ENCODE measurements at regions not wholly inside any gene's neighbourhood (a gene's known extent, or its start where the extent isn't known, plus 50 kb on each side); places are given as distances from the start of the nearest gene placed in this dataset.
"Not testable (repeated sequence)": the region's sequence is repeated elsewhere in the genome, so short reads cannot be mapped to it uniquely, and the experiment has no call there.

DNA sequence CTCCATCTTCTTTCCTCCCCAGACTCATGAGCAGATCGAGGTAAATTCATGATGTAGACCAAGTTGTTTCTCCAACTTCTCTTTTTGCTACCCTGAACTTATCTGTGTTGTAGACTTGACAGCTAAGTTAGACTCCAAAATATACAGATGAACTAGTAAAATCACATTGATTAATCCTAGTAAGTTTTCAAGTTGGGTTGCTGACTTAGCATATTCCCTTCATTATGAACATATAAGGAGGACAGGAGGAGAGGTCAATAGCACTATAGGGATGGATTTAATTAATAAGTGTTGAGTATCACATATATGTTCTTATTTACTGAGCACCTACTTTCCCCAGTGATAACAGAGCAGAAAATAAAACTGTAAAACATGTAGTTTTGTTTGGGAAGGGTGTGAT, 227.3 kb downstream of the TINAG start:
- DNase-seq, result no peak
- in situ Hi-C loops (cut with MboI; ENCODE audit: low pct_unique_long_range_greater_than_20kb, low sequenced_read_pairs), result no loop called here

DNA sequence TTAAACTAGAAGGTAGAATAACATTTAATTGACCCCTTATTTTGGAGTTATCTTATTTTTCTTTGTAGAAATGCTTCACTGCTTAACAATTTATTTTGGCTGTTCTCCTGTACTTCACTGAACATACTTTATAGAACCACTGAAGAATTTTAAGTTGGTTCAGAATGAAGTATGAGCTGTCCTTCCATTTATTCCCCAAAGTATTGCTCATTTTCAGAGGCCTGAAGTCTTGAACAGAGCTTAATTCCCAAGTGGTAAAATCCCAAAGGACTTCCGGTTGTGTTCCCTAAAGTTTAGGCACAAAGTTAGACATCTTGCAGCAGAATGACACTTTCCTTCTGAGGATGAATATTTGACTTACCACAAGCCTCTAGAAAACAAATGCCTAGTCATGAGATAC, 233.3 kb downstream of the TINAG start:
- in situ Hi-C loops (cut with MboI; ENCODE audit: low pct_unique_long_range_greater_than_20kb, low sequenced_read_pairs), result no loop called here
- no peak for DNase-seq

DNA sequence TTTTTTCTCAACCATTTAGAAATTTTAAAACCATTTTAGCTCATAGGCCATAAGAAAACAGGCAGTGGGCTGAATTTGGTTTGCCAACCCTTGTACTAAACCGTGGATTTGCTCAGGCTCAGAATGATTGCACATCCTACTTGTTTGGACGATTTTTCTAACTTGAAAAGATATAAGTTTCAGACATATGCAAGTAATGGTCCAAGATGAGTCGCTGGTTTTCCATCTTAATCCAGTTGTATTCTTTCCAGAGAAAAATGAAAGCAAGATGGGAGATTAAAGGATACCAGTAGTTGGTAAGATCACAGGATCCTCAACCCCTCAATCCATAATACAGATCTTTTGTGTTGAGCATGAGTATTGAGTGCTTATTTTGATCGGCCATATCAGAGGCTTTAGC, 250.9 kb downstream of the TINAG start:
- in situ Hi-C loops (cut with MboI; ENCODE audit: low pct_unique_long_range_greater_than_20kb, low sequenced_read_pairs), result no loop called here
- no peak for DNase-seq

DNA sequence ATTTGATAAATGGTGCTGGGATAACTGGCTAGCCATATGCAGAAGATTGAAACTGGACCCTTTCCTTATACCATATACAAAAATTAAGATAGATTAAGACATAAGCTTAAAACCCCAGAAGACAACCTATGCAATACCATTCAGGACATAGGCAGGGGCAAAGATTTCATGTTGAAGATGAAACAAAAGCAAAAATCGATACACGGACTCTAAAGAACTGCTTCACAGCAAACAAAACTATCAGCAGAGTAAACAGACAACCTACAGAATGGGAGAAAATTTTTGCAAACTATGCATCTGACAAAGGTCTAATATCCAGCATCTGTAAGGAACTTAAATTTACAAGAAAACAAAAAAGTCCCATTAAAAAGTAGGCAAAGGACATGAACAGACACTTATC, 255.9 kb downstream of the TINAG start:
- DNase-seq; in situ Hi-C loops (cut with MboI; ENCODE audit: low pct_unique_long_range_greater_than_20kb, low sequenced_read_pairs): not testable (repeated sequence)

DNA sequence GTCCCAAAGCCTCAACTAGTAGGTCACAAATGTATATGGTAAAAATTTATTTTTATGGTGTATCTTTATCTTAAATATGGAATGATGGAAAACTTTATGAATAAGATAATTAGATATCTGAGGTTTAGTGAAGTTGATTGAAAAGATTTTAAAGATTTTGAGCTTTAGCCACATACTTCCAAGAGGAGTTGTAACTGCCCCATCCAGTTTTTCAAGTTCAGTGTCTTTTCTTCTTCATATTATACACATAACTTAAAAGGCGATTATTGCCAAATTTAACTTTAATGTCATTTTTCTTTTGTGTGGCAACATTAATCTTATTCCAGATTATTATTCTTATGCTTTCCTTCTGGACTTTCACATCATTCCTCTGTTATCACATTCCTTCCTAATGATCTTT, 266.4 kb downstream of the TINAG start:
- in situ Hi-C loops (cut with MboI; ENCODE audit: low pct_unique_long_range_greater_than_20kb, low sequenced_read_pairs), result no loop called here
- no peak for DNase-seq

DNA sequence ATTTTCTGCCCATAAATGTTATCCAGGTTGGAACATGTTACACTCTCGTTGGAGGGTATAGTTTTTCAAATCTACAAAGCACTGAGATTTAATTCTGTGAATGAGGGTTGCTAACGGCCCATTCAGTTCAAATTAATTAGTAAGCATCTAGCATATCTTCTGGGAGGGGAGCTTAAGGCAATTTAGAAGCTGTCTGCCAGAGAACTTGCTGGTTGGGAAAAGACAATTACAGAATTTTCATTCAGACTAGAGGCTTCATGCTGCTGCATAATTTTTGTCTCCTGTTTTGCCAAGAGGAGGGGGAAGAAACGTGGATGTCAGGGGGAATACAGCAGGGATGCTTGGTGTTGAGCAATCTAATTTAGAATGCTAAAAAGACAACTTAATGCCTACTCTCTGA, 268.3 kb upstream of the FAM83B start:
- in situ Hi-C loops (cut with MboI; ENCODE audit: low pct_unique_long_range_greater_than_20kb, low sequenced_read_pairs), result no loop called here

DNA sequence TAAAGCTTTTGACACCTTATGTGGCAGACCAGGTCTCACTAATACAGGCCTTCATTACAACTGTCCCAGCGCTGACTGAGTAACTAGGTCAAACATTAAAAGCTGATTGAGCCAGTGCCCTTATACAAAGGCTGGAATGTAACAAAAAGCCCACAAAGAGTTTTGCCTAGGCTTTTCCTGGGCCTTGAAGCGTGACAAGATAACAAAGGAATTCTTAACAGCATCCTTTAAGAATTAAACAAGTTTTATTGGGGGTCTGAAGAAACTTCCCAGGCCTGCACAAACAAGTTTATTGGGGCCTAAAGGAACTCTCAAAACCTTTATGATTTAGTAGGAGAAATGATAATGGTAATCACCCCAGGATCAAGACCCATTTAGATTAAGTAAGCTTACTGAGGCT, 267.6 kb upstream of the FAM83B start:
- no peak for DNase-seq
- in situ Hi-C loops (cut with MboI; ENCODE audit: low pct_unique_long_range_greater_than_20kb, low sequenced_read_pairs), result no loop called here

More for the DNA sequence above, 268.3 kb upstream of the FAM83B start:
- DNase-seq, result no peak

DNA sequence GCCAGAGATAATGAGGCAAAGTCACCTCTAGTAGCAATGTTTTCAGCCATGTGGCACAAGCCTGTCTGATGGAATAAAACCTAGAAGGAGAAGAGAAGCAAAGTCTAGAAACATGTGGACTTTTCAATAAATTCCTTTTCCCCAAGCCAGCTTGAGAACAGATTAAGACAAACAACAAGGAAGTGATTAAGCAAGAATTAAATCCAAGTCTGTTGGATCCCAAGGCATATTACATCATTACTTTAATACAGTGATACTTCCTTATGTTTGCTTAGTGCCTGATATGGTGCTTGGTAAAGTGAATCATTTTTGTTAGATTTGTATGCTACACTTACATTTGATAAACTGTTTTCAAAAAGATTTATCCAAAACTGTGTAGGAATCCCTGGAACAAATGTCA, 260.3 kb upstream of the FAM83B start:
- DNase-seq, result no peak
- in situ Hi-C loops (cut with MboI; ENCODE audit: low pct_unique_long_range_greater_than_20kb, low sequenced_read_pairs), result no loop called here

DNA sequence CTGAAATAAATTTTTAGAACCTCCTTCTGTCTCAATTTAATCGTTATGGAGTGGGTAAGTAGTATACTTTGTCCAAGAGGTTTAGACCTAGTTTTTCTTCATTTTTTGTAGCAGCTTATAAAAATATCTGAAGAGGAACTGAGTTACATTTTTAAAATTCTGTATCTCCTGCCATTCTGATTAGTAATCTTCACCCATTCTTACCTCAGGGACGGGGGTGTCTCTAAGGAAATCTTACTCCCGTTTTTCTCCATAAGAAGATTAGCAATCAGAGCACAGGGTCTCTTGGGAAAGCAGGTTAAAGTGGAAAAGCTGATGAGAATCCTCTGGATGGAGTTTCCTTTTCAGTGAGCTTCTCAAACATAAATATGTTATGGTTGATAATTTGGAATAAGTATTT, 259.3 kb upstream of the FAM83B start:
- in situ Hi-C loops (cut with MboI; ENCODE audit: low pct_unique_long_range_greater_than_20kb, low sequenced_read_pairs), result no loop called here
- DNase-seq, result no peak

DNA sequence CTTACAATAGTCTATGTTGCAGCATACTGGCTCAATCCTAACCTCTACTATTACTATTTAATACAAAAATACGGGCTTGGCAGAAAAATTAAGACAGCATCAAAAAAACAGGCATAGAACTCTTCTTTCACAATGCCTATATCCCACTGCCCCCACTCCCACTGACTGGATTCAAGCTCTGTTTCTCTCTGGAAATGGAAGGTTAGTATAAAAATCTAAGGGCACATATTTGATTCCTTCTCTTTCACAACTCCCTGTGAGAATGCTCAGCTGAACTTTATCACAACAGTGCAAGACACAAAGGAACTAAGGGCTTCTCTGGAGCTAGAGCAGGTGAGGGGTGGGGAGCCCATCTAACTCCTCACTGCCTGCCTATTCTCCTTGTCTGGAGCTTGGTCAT, 258.4 kb upstream of the FAM83B start:
- in situ Hi-C loops (cut with MboI; ENCODE audit: low pct_unique_long_range_greater_than_20kb, low sequenced_read_pairs), result no loop called here

DNA sequence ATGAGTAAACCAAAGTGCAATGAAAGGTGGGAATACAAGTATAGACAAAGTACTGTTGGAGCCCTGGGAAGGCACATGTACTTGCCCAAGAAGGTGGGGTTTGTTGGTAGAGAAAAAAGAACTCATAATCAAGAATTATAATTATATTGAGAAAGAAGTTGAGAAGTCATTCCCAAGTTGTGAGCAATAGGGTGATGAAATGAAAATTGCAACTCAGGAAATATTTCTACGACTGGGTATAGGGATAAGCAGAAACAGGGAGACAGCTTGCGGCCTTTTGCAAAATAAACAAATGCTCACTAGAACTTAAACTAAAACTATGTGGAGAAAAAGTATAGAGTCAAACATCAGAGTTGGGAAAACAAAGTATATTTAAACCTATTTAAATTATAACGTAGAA, 250.7 kb upstream of the FAM83B start:
- in situ Hi-C loops (cut with MboI; ENCODE audit: low pct_unique_long_range_greater_than_20kb, low sequenced_read_pairs), result no loop called here
- no peak for DNase-seq

More for the DNA sequence above, 258.4 kb upstream of the FAM83B start:
- DNase-seq, result no peak

DNA sequence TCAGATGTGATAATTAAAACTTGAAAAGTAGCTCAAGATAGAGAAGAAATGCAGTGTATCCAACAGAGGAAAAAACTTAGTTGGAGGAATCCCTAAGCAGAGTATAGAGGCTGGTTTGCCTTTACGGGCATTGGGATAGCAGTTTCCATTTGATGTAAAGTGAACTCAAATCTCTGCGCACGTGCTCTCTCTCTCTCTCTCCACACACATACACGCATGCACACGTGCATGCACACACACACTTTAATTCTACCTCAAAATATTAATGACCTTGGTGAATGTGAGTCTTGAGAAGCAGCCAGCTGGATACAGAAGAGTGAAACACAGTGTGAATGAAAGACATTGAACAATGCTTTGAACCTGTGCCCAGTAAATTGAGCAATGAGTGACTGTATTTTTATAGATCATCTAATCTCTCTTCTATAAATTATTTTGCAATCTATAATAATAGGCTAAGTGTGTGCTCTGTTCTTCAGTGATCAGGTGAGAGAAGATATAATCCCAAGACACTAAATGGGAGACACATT, 247.7 kb upstream of the FAM83B start:
- in situ Hi-C loops (cut with MboI; ENCODE audit: low pct_unique_long_range_greater_than_20kb, low sequenced_read_pairs), result no loop called here
- no peak for DNase-seq

DNA sequence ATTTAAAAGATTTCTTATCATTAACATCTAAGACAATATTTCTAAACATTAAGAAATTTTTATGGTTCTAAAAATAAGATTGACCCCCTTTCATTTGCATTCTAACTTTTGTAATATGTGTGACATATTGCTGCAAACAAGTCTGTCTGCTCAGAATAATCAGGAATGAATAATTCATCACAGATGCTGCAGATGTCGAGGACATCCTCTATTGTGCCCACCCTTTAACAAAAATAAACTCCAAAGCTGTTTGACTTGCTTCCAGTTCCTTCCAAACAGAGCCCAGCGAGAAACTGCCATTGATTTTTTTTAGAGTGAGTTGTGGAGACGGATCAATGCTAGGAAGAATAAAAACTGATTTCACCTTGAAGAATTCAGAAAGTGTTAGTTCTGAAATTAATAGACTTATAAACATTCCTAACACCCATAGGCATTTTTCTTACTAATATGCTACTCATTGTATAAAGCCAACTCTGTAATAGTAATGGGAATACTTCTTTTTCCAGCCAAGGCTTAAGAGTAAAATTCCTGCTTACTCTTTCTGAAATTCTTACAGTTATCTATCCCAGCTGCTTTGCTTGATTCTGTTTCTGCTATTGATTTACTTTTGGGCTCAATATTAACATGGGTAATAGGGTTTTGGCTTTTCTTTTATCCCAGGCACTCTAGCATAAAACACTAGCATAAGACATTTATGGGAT, 244.8 kb upstream of the FAM83B start:
- DNase-seq, result no peak
- in situ Hi-C loops (cut with MboI; ENCODE audit: low pct_unique_long_range_greater_than_20kb, low sequenced_read_pairs), result no loop called here

DNA sequence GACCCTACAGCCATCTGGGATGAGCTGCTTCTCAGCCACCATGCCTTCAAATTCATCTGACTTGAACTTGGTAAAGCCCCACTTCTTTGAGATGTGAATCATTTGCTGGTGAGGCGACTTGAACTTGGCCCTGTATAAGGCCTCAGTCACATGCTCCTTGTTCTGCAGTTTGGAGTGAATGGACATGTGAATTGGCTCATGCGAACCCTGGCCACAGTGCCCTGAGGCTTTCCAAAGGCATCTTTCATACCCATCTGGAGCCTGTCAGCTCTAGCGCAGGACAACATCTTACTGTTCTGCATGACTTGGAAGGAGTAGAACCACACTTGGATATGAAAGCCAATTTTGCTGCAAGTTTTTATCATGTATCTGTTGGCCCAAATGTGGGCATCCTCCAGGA, 244.0 kb upstream of the FAM83B start:
- DNase-seq, result no peak
- in situ Hi-C loops (cut with MboI; ENCODE audit: low pct_unique_long_range_greater_than_20kb, low sequenced_read_pairs), result no loop called here

DNA sequence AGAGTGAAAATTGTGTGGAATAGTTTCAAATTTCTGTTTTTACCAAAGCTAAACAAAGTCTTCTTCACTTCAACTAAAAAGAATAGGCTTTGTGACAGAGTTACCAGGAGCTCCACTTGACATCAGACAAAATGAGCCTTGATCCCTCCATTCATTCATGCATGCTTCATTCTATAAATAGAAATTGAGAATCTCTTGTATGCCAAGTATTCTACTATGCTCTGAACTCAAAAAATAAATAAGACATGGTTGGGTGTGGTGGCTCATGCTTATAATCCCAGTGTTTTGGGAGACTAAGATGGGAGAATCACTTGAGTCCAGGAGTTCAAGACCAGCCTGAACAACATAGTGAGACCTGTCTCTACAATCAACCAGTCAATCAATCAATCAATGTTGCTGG, 236.6 kb upstream of the FAM83B start:
- DNase-seq, result no peak

DNA sequence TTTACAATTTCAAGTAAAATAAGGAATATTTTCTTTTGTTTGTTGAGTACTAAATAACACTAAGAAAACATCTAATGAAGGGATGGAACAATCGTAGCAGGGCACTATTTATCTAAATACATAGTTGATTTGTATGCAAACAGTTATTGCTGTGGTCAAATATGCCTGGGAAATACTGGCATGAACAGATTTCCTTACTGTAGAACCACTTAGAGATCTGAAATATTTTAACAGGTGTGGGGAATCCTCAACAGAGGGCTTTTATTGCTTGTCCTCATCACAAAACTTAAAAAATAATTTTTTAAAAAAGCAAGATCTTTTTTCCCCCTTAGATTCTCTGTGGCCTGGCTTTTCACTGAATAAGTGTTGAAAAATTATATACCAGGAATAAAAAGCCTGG, 233.0 kb upstream of the FAM83B start:
- DNase-seq, result no peak
- in situ Hi-C loops (cut with MboI; ENCODE audit: low pct_unique_long_range_greater_than_20kb, low sequenced_read_pairs), result no loop called here

More for the DNA sequence above, 236.6 kb upstream of the FAM83B start:
- in situ Hi-C loops (cut with MboI; ENCODE audit: low pct_unique_long_range_greater_than_20kb, low sequenced_read_pairs), result no loop called here

DNA sequence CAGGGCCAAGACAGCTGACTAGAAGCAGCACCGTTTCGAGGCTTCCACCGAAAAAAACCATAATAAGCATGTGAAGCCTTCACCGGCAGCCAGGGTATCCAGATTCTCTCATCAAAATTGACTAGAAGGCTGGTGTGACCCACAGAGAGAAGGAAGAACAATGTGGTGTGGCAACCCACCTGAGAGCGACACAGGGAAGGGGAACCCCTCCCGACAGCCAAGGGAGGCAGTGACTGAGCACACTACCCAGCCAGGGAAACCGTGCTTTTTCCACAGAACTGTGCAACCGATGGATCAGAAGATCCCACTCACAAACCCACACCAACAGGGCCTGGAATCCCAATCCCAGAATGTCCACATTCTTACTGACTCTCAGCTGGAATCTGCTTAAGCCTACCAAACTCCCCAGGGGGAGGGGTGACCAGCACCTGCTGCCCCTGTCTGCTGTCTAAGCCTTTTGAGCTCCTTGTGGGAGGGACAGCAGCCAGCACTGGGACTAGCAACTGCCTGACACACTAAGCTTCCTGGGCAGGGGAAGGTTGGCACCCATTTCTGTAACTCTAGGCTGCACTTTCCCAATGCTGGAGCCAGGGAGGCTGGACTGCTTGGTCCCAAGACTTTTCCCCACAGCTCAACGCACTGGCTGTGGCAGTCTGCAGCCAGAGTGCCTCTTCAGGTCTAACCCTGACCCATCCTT, 231.9 kb upstream of the FAM83B start:
- no peak for DNase-seq
- in situ Hi-C loops (cut with MboI; ENCODE audit: low pct_unique_long_range_greater_than_20kb, low sequenced_read_pairs), result no loop called here

DNA sequence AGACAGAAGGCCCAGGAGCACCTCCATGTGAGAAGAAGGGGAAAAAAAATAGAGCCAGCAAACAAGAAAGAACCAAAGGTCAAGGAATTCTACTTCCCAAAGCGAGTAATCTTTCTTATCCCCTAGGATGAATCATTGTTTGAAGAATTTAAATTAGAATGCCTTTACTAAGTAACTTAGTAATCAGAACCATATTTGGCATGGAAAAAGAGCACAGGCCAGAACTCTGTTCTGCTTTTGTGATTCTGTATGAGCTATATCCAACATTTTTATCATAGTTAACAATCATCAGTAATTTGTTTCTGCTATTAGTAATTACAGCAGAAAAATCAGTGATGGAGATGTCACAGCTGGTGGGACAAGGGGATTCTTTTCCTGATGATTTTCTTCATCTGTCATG, 228.8 kb upstream of the FAM83B start:
- DNase-seq, result no peak
- in situ Hi-C loops (cut with MboI; ENCODE audit: low pct_unique_long_range_greater_than_20kb, low sequenced_read_pairs), result no loop called here

DNA sequence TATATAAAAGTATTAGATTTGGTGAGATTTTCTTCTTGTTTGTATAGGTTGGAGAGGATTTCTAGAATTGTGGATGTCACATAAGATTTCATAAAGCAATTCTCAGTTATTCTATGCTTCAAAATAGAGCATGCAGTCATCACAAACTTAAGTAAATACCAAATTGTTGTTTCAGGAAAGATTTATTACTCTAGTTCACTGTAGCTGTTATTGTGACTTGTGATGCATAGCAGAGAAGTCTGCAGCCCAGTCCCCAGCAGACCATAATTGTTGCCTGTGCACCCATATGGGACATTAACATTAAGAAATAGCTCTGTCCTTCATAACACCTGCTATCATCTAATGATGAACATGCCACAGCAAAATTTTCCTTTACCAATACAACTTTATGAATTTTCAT, 228.0 kb upstream of the FAM83B start:
- in situ Hi-C loops (cut with MboI; ENCODE audit: low pct_unique_long_range_greater_than_20kb, low sequenced_read_pairs), result no loop called here
- DNase-seq, result no peak

DNA sequence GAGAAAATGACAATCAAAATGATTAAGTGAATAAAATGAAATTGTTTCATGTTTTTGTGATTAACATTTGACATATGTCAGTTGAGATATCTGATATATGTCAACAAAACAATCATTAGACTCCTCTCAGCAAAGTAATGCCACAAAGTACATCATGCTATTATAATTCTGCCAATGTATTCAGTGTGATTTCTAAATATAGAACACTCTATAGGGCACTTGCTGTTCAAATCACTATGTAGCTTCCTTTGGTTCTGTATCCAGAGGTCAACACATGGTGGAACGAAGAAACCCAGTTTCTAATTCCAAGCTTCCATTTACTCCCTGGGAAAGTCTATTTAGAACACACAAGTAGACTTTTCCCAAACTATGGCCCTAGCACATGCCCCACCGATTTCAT, 227.5 kb upstream of the FAM83B start:
- in situ Hi-C loops (cut with MboI; ENCODE audit: low pct_unique_long_range_greater_than_20kb, low sequenced_read_pairs), result no loop called here
- DNase-seq, result no peak

DNA sequence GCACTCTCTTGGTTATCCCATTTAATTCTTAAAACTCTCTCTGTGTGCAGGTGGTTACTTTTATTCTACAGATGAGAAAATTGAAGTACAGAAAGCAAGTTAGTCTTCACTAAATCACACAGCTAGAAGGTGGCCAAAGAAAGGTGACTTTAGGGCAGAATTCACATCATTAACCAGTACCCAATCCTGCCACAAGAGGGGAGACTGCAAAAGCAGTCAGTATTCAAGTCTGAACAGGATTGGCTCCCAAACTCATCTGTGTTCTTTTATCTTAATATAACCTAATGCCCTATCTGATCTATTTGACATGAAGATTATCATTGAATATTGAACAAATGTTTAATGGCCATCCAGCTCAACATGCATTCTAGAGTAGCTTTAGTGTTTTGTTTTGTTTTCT, 225.3 kb upstream of the FAM83B start:
- in situ Hi-C loops (cut with MboI; ENCODE audit: low pct_unique_long_range_greater_than_20kb, low sequenced_read_pairs), result no loop called here
- DNase-seq, result no peak

All from KBM-7 (cell line).